ENCODE measurements at regions not wholly inside any gene's neighbourhood (a gene's known extent, or its start where the extent isn't known, plus 50 kb on each side); places are given as distances from the start of the nearest gene placed in this dataset.

DNA sequence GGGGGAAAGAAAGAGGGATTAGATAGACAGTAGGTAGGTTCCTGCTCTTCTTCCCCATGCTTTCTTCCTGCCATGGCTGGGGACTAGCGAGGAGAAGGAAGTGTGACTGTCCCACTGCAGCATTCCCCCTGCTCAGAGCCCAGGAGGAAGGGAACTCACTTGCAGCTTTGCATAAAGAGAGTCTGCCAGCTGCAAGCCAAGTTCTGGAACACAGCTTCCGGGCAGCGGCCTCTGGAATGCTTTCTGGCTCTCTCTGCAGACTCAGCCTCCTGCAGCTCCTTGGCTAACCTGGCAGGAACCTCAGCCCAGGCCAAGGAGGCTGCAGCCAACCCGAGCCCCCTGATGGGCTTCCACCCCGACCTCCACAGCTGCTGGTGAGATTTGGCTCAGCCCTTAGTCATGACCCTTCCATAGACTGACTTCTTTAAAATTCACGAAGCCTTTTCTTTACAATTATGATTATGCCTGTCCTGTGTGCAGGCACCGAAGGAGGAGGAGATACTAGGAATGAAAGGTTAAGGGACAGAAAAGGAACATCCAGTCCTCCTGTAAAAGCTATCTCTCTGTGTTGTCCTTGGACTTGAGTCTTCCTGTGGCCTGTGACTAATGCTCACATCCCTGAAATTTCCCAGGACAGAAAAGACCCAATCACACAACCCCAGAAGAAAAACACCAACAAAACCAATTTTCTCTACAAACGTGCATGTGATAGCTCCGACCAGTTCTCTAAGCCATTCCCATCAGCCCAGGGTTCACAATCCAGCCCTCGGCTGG lies 108.2 kb upstream of the OLIG2 start:
- no peak overlapping the region for H3K4me3 ChIP-seq (ENCODE audit: control insufficient read depth in 2 of 3, extremely low read depth in 1 of 3, insufficient read depth in 2 of 3, low read depth in 1 of 3, low read length in 3 of 3)
- DNase-seq (ENCODE audit: low read depth, low spot score) (no peak), FAIRE-seq (no peak)
- no peaks in the 10 kb centered on the region for H4K20me1 ChIP-seq (ENCODE audit: control insufficient read depth, extremely low read depth, insufficient read depth, low read length)
- no peaks in the 10 kb centered on the region for H3K79me2 ChIP-seq (ENCODE audit: control insufficient read depth, insufficient read depth, low read length)
- no peak overlapping the region for H3K9ac ChIP-seq (ENCODE audit: control insufficient read depth, extremely low read depth, insufficient read depth, low read length)
- dilution Hi-C loops (cut with MboI; ENCODE audit: extremely low pct_ligation_motif_present, low sequenced_read_pairs), result no loop called here
- H3K4me2 ChIP-seq (ENCODE audit: control insufficient read depth, extremely low read depth, insufficient read depth, low read depth, low read length), result no peak overlapping the region
- H3K27ac ChIP-seq (ENCODE audit: control insufficient read depth, insufficient read depth, low read length), result no peak overlapping the region
- H3K27me3 ChIP-seq (ENCODE audit: control insufficient read depth, extremely low read depth, insufficient read depth, low read length), result no peaks in the 10 kb centered on the region
- H3K4me1 ChIP-seq (ENCODE audit: control insufficient read depth, extremely low read depth, insufficient read depth, low read length), result no peaks in the 10 kb centered on the region
- TF ChIP-seq EZH2 (IDR thresholded peaks at IDR 0.05; ENCODE audit: low read length), result no peak
- TF ChIP-seq, protein P1, sequence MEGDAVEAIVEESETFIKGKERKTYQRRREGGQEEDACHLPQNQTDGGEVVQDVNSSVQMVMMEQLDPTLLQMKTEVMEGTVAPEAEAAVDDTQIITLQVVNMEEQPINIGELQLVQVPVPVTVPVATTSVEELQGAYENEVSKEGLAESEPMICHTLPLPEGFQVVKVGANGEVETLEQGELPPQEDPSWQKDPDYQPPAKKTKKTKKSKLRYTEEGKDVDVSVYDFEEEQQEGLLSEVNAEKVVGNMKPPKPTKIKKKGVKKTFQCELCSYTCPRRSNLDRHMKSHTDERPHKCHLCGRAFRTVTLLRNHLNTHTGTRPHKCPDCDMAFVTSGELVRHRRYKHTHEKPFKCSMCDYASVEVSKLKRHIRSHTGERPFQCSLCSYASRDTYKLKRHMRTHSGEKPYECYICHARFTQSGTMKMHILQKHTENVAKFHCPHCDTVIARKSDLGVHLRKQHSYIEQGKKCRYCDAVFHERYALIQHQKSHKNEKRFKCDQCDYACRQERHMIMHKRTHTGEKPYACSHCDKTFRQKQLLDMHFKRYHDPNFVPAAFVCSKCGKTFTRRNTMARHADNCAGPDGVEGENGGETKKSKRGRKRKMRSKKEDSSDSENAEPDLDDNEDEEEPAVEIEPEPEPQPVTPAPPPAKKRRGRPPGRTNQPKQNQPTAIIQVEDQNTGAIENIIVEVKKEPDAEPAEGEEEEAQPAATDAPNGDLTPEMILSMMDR (optimal IDR thresholded peaks at IDR 0.05 in 1 of 3, IDR thresholded peaks at IDR 0.05 in 1 of 3, conservative IDR thresholded peaks at IDR 0.05 in 1 of 3; ENCODE audit: extremely low read depth in 1 of 3, insufficient read depth in 2 of 3, low read length in 3 of 3), result no peak
- H3K9me3 ChIP-seq (ENCODE audit: control insufficient read depth, low read depth, low read length), result no peaks in the 10 kb centered on the region
- no peak overlapping the region for H2AFZ ChIP-seq (ENCODE audit: control insufficient read depth, low read length)
- H3K9me1 ChIP-seq (ENCODE audit: control insufficient read depth, extremely low read depth, insufficient read depth, low read length), result no peaks in the 10 kb centered on the region
- no peaks in the 10 kb centered on the region for H3K36me3 ChIP-seq (ENCODE audit: control insufficient read depth in 2 of 2, extremely low read depth in 1 of 2, insufficient read depth in 2 of 2, low read length in 2 of 2)

DNA sequence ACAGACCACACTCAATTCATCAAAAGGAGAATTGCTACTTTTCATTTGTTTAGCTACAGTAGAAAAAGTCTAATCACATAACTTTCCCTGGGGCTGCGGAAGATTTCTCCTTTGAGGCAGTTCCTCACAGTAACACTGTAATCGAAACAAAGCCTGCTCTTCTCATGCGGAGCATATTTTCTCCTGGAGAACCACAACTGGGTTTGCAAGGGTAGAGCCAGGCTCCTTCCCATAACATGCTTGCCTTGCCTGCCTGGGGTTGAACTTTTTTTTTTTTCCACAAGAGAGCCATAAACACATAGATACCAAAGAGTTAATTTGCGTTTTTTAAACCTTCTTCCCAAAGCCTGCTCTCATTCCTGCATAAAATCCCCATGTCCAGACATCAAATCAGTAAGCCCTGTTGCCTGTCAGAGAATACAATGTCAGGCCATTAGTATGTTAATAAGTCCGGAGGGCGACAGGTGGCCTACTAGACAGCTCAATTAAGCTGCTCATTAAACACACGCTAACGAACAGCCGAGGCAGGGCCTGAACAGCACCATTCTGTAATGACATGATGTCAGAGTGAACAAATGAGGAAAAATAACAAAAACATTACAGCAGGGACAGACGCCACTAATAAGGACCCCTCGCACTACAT lies 107.1 kb upstream of the OLIG2 start:
- Histone ChIP-seq H3K36me3 (ENCODE audit: control insufficient read depth in 2 of 2, extremely low read depth in 1 of 2, insufficient read depth in 2 of 2, low read length in 2 of 2) (no peaks in the 10 kb centered on the region), H3K9ac (ENCODE audit: control insufficient read depth, extremely low read depth, insufficient read depth, low read length) (no peak overlapping the region), H2AFZ (ENCODE audit: control insufficient read depth, low read length) (no peak overlapping the region), H3K27ac (ENCODE audit: control insufficient read depth, insufficient read depth, low read length) (no peak overlapping the region), H3K9me3 (ENCODE audit: control insufficient read depth, low read depth, low read length) (no peaks in the 10 kb centered on the region), H4K20me1 (ENCODE audit: control insufficient read depth, extremely low read depth, insufficient read depth, low read length) (no peaks in the 10 kb centered on the region), H3K9me1 (ENCODE audit: control insufficient read depth, extremely low read depth, insufficient read depth, low read length) (no peaks in the 10 kb centered on the region), H3K27me3 (ENCODE audit: control insufficient read depth, extremely low read depth, insufficient read depth, low read length) (no peaks in the 10 kb centered on the region), H3K4me1 (ENCODE audit: control insufficient read depth, extremely low read depth, insufficient read depth, low read length) (no peaks in the 10 kb centered on the region), H3K79me2 (ENCODE audit: control insufficient read depth, insufficient read depth, low read length) (no peaks in the 10 kb centered on the region), H3K4me2 (ENCODE audit: control insufficient read depth, extremely low read depth, insufficient read depth, low read depth, low read length) (no peak overlapping the region), H3K4me3 (ENCODE audit: control insufficient read depth in 2 of 3, extremely low read depth in 1 of 3, insufficient read depth in 2 of 3, low read depth in 1 of 3, low read length in 3 of 3) (no peak overlapping the region)
- dilution Hi-C loops (cut with MboI; ENCODE audit: extremely low pct_ligation_motif_present, low sequenced_read_pairs), result no loop called here
- TF ChIP-seq EZH2 (IDR thresholded peaks at IDR 0.05; ENCODE audit: low read length), result no peak
- TF ChIP-seq, protein P1 (optimal IDR thresholded peaks at IDR 0.05 in 1 of 3, IDR thresholded peaks at IDR 0.05 in 1 of 3, conservative IDR thresholded peaks at IDR 0.05 in 1 of 3; ENCODE audit: extremely low read depth in 1 of 3, insufficient read depth in 2 of 3, low read length in 3 of 3), result no peak
- FAIRE-seq (no peak), DNase-seq (ENCODE audit: low read depth, low spot score) (no peak)

Data from keratinocyte (primary cell).